HepG2 (cell line): ENCODE measurements at regions not wholly inside any gene's neighbourhood (a gene's known extent, or its start where the extent isn't known, plus 50 kb on each side); places are given as distances from the start of the nearest gene placed in this dataset.

Source experiments
- ATAC-seq: fragments of 200-7000 bp; cut with Tn5 transposase; 3 replicates; pipeline ENCODE4 v1.9.1; 2020; ENCODE audit warnings: mild to moderate bottlenecking, moderate library complexity
- BruUV-seq: library from RNA; stranded (reverse); fragments of 400-500 nt; replicated peaks from 2 replicates; lab custom pipeline; 2021; lab: Mats Ljungman, UMichigan
- CTCF ChIA-PET: fragments of 300-600 bp; formaldehyde crosslinking; extraction: SDS; loops from one replicate; lab custom pipeline; 2021; ENCODE audit warnings: low total read pairs, inconsistent platforms, low intra/inter-chr PET ratio; lab: Yijun Ruan, JAX
- POLR2A ChIA-PET: fragments of 350-600 bp; sonication (Branson Sonifier 250); formaldehyde crosslinking; loops from one replicate; lab custom pipeline; 2020; ENCODE audit warnings: antibody characterized with exemption, inconsistent platforms; lab: Yijun Ruan, JAX
- DNase-seq: peaks from one replicate; pipeline ENCODE4 v3.0.0-alpha.2; 2015; ENCODE audit warnings: low spot score
- FAIRE-seq: peaks from 3 replicates; lab custom pipeline; 2011; peaks lifted over from hg19 to GRCh38; lab: Jason Lieb, UNC
- H2AFZ ChIP-seq: one replicate; pipeline ENCODE4 v1.6.1; 2011; ENCODE audit warnings: low read length, inconsistent platforms
- H3K27ac ChIP-seq: fragments of 300-600 bp; 3 replicates; pipeline ENCODE4 v1.8.0; 2011; ENCODE audit warnings: mixed run types, mild to moderate bottlenecking, mixed read lengths, low read length, inconsistent platforms; ENCODE audit not compliant: insufficient read depth; ENCODE audit errors: extremely low read length
- H3K27me3 ChIP-seq, 2 experiments: fragments of 200-600 bp in 1 of 2; 2 replicates in 1 of 2; 3 replicates in 1 of 2; pipeline versions ENCODE4 v1.6.0 to v1.8.0; 2011; ENCODE audit warnings: low read length in 2 of 2, mild to moderate bottlenecking in 2 of 2, moderate library complexity in 2 of 2, inconsistent platforms in 1 of 2; ENCODE audit not compliant: insufficient read depth in 2 of 2, control insufficient read depth in 1 of 2
- H3K36me3 ChIP-seq, 2 experiments: fragments of 200-600 bp in 1 of 2; replicated peaks in 1 of 2; 2 replicates in 1 of 2; 3 replicates in 1 of 2; pipeline versions ENCODE4 v1.5.1 to v1.8.0; 2011; ENCODE audit warnings: low read length in 2 of 2, inconsistent platforms in 1 of 2; ENCODE audit not compliant: insufficient read depth in 2 of 2, control insufficient read depth in 1 of 2
- H3K4me1 ChIP-seq: 2 replicates; pipeline ENCODE4 v1.5.1; 2012; ENCODE audit warnings: low read length, inconsistent platforms; ENCODE audit not compliant: insufficient read depth
- H3K4me2 ChIP-seq: 2 replicates; pipeline ENCODE4 v1.6.0; 2011; ENCODE audit warnings: low read depth, low read length, inconsistent platforms
- H3K4me3 ChIP-seq, 3 experiments: fragments of 200-600 bp in 1 of 3; sonication (generic), shearing (Covaris generic) in 1 of 3; replicated peaks in 1 of 3; 2 replicates each; pipeline ENCODE4 v1.5.1; 2011 to 2016; ENCODE audit warnings: low read length in 3 of 3, inconsistent platforms in 2 of 3, low read depth in 2 of 3, mild to moderate bottlenecking in 2 of 3, control low read depth in 1 of 3, mixed read lengths in 1 of 3; ENCODE audit not compliant: insufficient read depth in 1 of 3
- H3K79me2 ChIP-seq: one replicate; pipeline ENCODE4 v1.6.1; 2011; ENCODE audit warnings: low read length, inconsistent platforms; ENCODE audit not compliant: insufficient read depth
- H3K9ac ChIP-seq: 2 replicates; pipeline ENCODE4 v1.6.0; 2011; ENCODE audit warnings: mild to moderate bottlenecking, low read depth, low read length, inconsistent platforms; ENCODE audit not compliant: insufficient read depth
- H3K9me3 ChIP-seq: 2 replicates; pipeline ENCODE4 v1.5.1; 2012; ENCODE audit warnings: mild to moderate bottlenecking, low read length
- H4K20me1 ChIP-seq: 2 replicates; pipeline ENCODE4 v1.6.0; 2011; ENCODE audit warnings: inconsistent platforms, mild to moderate bottlenecking, low read length, moderate library complexity; ENCODE audit not compliant: insufficient read depth
- ATF2 ChIP-seq: sonication (generic); formaldehyde crosslinking; IDR thresholded peaks from 2 replicates; pipeline ENCODE4 v1.4.0; 2020; ENCODE audit warnings: missing genetic modification reagents
- BATF2 ChIP-seq: sonication (generic); formaldehyde crosslinking; IDR thresholded peaks from 2 replicates; pipeline ENCODE4 v1.8.0; 2022; ENCODE audit warnings: mild to moderate bottlenecking, missing genetic modification reagents, moderate library complexity
- BCL6 ChIP-seq: IDR thresholded peaks from 2 replicates; pipeline ENCODE4 v1.6.1; 2016; ENCODE audit warnings: missing genetic modification reagents, missing compliant biosample characterization
- CENPX ChIP-seq: sonication (generic); formaldehyde crosslinking; IDR thresholded peaks from 2 replicates; pipeline ENCODE4 v1.9.0; 2021; ENCODE audit warnings: mild to moderate bottlenecking, missing genetic modification reagents, moderate library complexity
- HOXA9 ChIP-seq: sonication (generic); formaldehyde crosslinking; IDR thresholded peaks from 2 replicates; pipeline ENCODE4 v1.8.1; 2022; ENCODE audit warnings: missing genetic modification reagents, mild to moderate bottlenecking, moderate library complexity, borderline replicate concordance
- KLF12 ChIP-seq: sonication (generic); formaldehyde crosslinking; IDR thresholded peaks from 2 replicates; pipeline ENCODE4 v1.4.0; 2020; ENCODE audit warnings: missing genetic modification reagents, borderline replicate concordance
- NFYB ChIP-seq: sonication (generic); formaldehyde crosslinking; IDR thresholded peaks from 2 replicates; pipeline ENCODE4 v1.4.0; 2020; ENCODE audit warnings: missing genetic modification reagents
- NR2F1 ChIP-seq, 2 experiments: fragments of 450-650 bp in 1 of 2; formaldehyde crosslinking in 1 of 2; IDR thresholded peaks; 2 replicates each; pipeline versions ENCODE4 v1.5.0 to v1.6.1; 2016 to 2020; ENCODE audit warnings: mild to moderate bottlenecking in 1 of 2, missing compliant biosample characterization in 1 of 2, missing genetic modification reagents in 1 of 2, moderate library complexity in 1 of 2
- RBAK ChIP-seq: sonication (generic); formaldehyde crosslinking; IDR thresholded peaks from 2 replicates; pipeline ENCODE4 v1.5.1; 2020; ENCODE audit warnings: mild to moderate bottlenecking, missing genetic modification reagents
- THYN1 ChIP-seq: sonication (generic); formaldehyde crosslinking; IDR thresholded peaks from 2 replicates; pipeline ENCODE4 v1.8.1; 2023; ENCODE audit warnings: low read depth, mild to moderate bottlenecking, moderate library complexity, missing genetic modification reagents, borderline replicate concordance
- ZBTB10 ChIP-seq: sonication (generic); formaldehyde crosslinking; IDR thresholded peaks from 2 replicates; pipeline ENCODE4 v1.4.0; 2020; ENCODE audit warnings: missing genetic modification reagents, borderline replicate concordance
- ZNF33B ChIP-seq: sonication (generic); formaldehyde crosslinking; IDR thresholded peaks from 2 replicates; pipeline ENCODE4 v1.5.1; 2020; ENCODE audit warnings: mild to moderate bottlenecking, missing genetic modification reagents
- ZNF510 ChIP-seq: sonication (generic); formaldehyde crosslinking; IDR thresholded peaks from 2 replicates; pipeline ENCODE4 v1.4.0; 2020; ENCODE audit warnings: low read depth, mild to moderate bottlenecking, missing genetic modification reagents
- ZNF567 ChIP-seq: sonication (generic); formaldehyde crosslinking; IDR thresholded peaks from 2 replicates; pipeline ENCODE4 v1.8.1; 2023; ENCODE audit warnings: mild to moderate bottlenecking, missing genetic modification reagents, borderline replicate concordance
- ZSCAN21 ChIP-seq: sonication (generic); formaldehyde crosslinking; IDR thresholded peaks from 2 replicates; pipeline ENCODE4 v1.8.0; 2022; ENCODE audit warnings: mild to moderate bottlenecking, missing genetic modification reagents, moderate library complexity, borderline replicate concordance
- WGBS: methylation state at CpG from one replicate; pipeline ENCODE4 v1.1.6; 2017; ENCODE audit warnings: low lambda C conversion rate; 5-methylcytosine and 5-hydroxymethylcytosine counted together
- in situ Hi-C: cut with HindIII; loops from 2 replicates; pipeline ENCODE4 v1.10.0; 2017; ENCODE audit warnings: low pct_unique_long_range_greater_than_20kb; ENCODE audit not compliant: extremely low pct_ligation_motif_present
- intact Hi-C: fragments of 100-400 bp; cut with micrococcal nuclease; formaldehyde crosslinking; loops from one replicate; pipeline ENCODE4 v1.10.0; 2022; ENCODE audit not compliant: unreplicated experiment

GRCh38 chr15:98546329-98546728 is 102.0 kb upstream of the IGF1R start:
- ChIA-PET POLR2A (no interaction called here), CTCF (no interaction called here)
- TF ChIP-seq THYN1 (CRISPR knock-in tag) = no peak
- TF ChIP-seq NFYB (CRISPR knock-in tag) = peak; percentile 19; the same call in 1 of the 2 replicates
- no peak for TF ChIP-seq RBAK (CRISPR knock-in tag)
- no peaks in the 10 kb centered on the region for H3K36me3 ChIP-seq
- no peak for ATAC-seq
- H2AFZ ChIP-seq = no peak overlapping the region
- no peaks in the 10 kb centered on the region for H3K79me2 ChIP-seq
- H3K4me1 ChIP-seq = no peaks in the 10 kb centered on the region
- intact Hi-C loops (no loop called here), in situ Hi-C loops (no loop called here)
- BruUV-seq = no TSS peak
- no peak for FAIRE-seq
- H3K9ac ChIP-seq = no peak overlapping the region
- H3K27ac ChIP-seq = no peak overlapping the region
- H3K27me3 ChIP-seq = peaks cover 4 to 55% of the 10 kb centered on the region in 2 experiments
- no peak overlapping the region for H3K4me3 ChIP-seq
- no peak overlapping the region for H3K4me2 ChIP-seq
- WGBS = 41% methylated on average over 8 of the region's 9 CpGs
- no peaks in the 10 kb centered on the region for H3K9me3 ChIP-seq
- DNase-seq = no peak
- no peaks in the 10 kb centered on the region; the same call in 1 of the 2 replicates for H4K20me1 ChIP-seq

- H3K9me3 ChIP-seq = no peaks in the 10 kb centered on the region
- in situ Hi-C loops = no loop called here
- 31% methylated on average over 5 of the region's 5 CpGs for WGBS
- FAIRE-seq = no peak
- intact Hi-C loops = no loop called here
- H4K20me1 ChIP-seq = no peaks in the 10 kb centered on the region; the same call in 1 of the 2 replicates
- no peaks in the 10 kb centered on the region for H3K79me2 ChIP-seq
- CTCF ChIA-PET = no interaction called here
- DNase-seq = no peak
- BruUV-seq = no TSS peak
- H3K4me3 ChIP-seq = no peak overlapping the region
- H3K9ac ChIP-seq = no peak overlapping the region
- no peak overlapping the region for H2AFZ ChIP-seq
- POLR2A ChIA-PET = no interaction called here
- H3K4me1 ChIP-seq = no peaks in the 10 kb centered on the region
- H3K36me3 ChIP-seq = no peaks in the 10 kb centered on the region
- H3K27me3 ChIP-seq = peaks cover 4 to 60% of the 10 kb centered on the region in 2 experiments
- H3K4me2 ChIP-seq = no peak overlapping the region
- H3K27ac ChIP-seq = no peak overlapping the region
- ATAC-seq = no peak
- no peak for TF ChIP-seq ATF2 (CRISPR knock-in tag)
- no peak for TF ChIP-seq ZSCAN21 (CRISPR knock-in tag)
- TF ChIP-seq BATF2 (CRISPR knock-in tag) = no peak
- TF ChIP-seq BCL6 (CRISPR knock-in tag) = no peak
- no peak for TF ChIP-seq CENPX (CRISPR knock-in tag)
- TF ChIP-seq KLF12 = no peak
- TF ChIP-seq ZBTB10 (CRISPR knock-in tag) = no peak
- TF ChIP-seq ZNF567 (CRISPR knock-in tag) = no peak
- TF ChIP-seq HOXA9 (CRISPR knock-in tag) = no peak
- TF ChIP-seq ZNF510 (CRISPR knock-in tag) = no peak
- no peak for TF ChIP-seq NR2F1 (CRISPR knock-in tag; IDR thresholded peaks at IDR 0.05)
- no peak for TF ChIP-seq ZNF33B (CRISPR knock-in tag)
Measured at GRCh38 chr15:98547275-98547674, 101.1 kb upstream of the IGF1R start.
